GM12878 (cell line): ENCODE measurements at regions not wholly inside any gene's neighbourhood (a gene's known extent, or its start where the extent isn't known, plus 50 kb on each side); places are given as distances from the start of the nearest gene placed in this dataset.

Experiments
- ATAC-seq: fragments of 200-7000 bp; cut with Tn5 transposase; 3 replicates; pipeline ENCODE4 v1.9.1; 2020; ENCODE audit warnings: mild to moderate bottlenecking, moderate library complexity
- BruUV-seq: library from RNA; stranded (reverse); fragments of 400-500 nt; replicated peaks from 2 replicates; lab custom pipeline; 2021; lab: Mats Ljungman, UMichigan
- CTCF ChIA-PET: fragments of 300-600 bp; sonication (Branson Sonifier 250); formaldehyde crosslinking; extraction: SDS; loops from one replicate; lab custom pipeline; 2021; ENCODE audit warnings: inconsistent platforms; lab: Yijun Ruan, JAX
- POLR2A ChIA-PET: fragments of 350-600 bp; formaldehyde crosslinking; extraction: SDS; loops from one replicate; lab custom pipeline; 2021; ENCODE audit warnings: inconsistent platforms; lab: Charles Lee
- RAD21 ChIA-PET: fragments of 300-600 bp; sonication (Branson Sonifier 250); formaldehyde crosslinking; loops from one replicate; lab custom pipeline; 2023; ENCODE audit warnings: antibody characterized with exemption; ENCODE audit not compliant: unreplicated experiment; lab: Charles Lee
- SMC1A ChIA-PET: fragments of 300-600 bp; sonication (Branson Sonifier 250); formaldehyde crosslinking; loops from one replicate; lab custom pipeline; 2023; ENCODE audit not compliant: unreplicated experiment, uncharacterized antibody; lab: Charles Lee
- DNase-seq: peaks from one replicate; pipeline ENCODE4 v3.0.0-alpha.2; 2011; ENCODE audit warnings: low read depth, low spot score
- FAIRE-seq: peaks from 3 replicates; lab custom pipeline; 2011; peaks lifted over from hg19 to GRCh38; lab: Jason Lieb, UNC
- H2AFZ ChIP-seq: 2 replicates; pipeline ENCODE4 v1.6.0; 2011; ENCODE audit warnings: low read depth, low read length, control low read depth; ENCODE audit not compliant: control insufficient read depth
- H3K27ac ChIP-seq: 2 replicates; pipeline ENCODE4 v1.5.1; 2011; ENCODE audit warnings: control low read depth; ENCODE audit not compliant: control insufficient read depth, insufficient read depth
- H3K27me3 ChIP-seq, 2 experiments: replicated peaks in 1 of 2; 2 replicates each; pipeline versions ENCODE4 v1.6.0 to v1.6.1; 2011; ENCODE audit warnings: low read length in 1 of 2; ENCODE audit not compliant: control insufficient read depth in 2 of 2, insufficient read depth in 2 of 2
- H3K36me3 ChIP-seq, 2 experiments: 2 replicates each; pipeline ENCODE4 v1.5.1; 2011; ENCODE audit warnings: low read length in 1 of 2; ENCODE audit not compliant: control insufficient read depth in 2 of 2, insufficient read depth in 2 of 2
- H3K4me1 ChIP-seq: 2 replicates; pipeline ENCODE4 v1.6.1; 2011; ENCODE audit warnings: mild to moderate bottlenecking, low read length, moderate library complexity, mixed read lengths; ENCODE audit not compliant: control insufficient read depth, insufficient read depth
- H3K4me2 ChIP-seq: 2 replicates; pipeline ENCODE4 v1.6.0; 2011; ENCODE audit warnings: control low read depth; ENCODE audit not compliant: control insufficient read depth, insufficient read depth
- H3K4me3 ChIP-seq: fragments of 200-600 bp; sonication (generic); 2 replicates; pipeline ENCODE4 v1.5.1; 2016
- H3K79me2 ChIP-seq: 2 replicates; pipeline ENCODE4 v1.6.0; 2011; ENCODE audit warnings: low read length; ENCODE audit not compliant: control insufficient read depth, insufficient read depth
- H3K9ac ChIP-seq: 2 replicates; pipeline ENCODE4 v1.8.0; 2011; ENCODE audit warnings: low read length, control low read depth, mixed read lengths; ENCODE audit not compliant: control insufficient read depth, insufficient read depth
- H3K9me3 ChIP-seq: replicated peaks from 3 replicates; pipeline ENCODE4 v1.5.1; 2011; ENCODE audit warnings: mild to moderate bottlenecking, low read length; ENCODE audit not compliant: control insufficient read depth, insufficient read depth
- H4K20me1 ChIP-seq: 2 replicates; pipeline ENCODE4 v1.6.0; 2011; ENCODE audit not compliant: control insufficient read depth, insufficient read depth
- CHD1 ChIP-seq: IDR thresholded peaks from 2 replicates; pipeline ENCODE4 v1.6.1; 2012; ENCODE audit warnings: low read depth, low read length, improper control_type of control experiment
- CREM ChIP-seq: IDR thresholded peaks from 2 replicates; pipeline ENCODE4 v1.6.1; 2014; ENCODE audit warnings: antibody characterized with exemption, low read depth
- EP300 ChIP-seq, 2 experiments: fragments of 150-350 bp in 1 of 2; IDR thresholded peaks; 2 replicates each; pipeline ENCODE4 v1.6.1; 2011 to 2012; ENCODE audit warnings: low read depth in 2 of 2, low read length in 2 of 2, borderline replicate concordance in 1 of 2, improper control_type of control experiment in 1 of 2, inconsistent platforms in 1 of 2; ENCODE audit not compliant: control insufficient read depth in 1 of 2
- HDAC6 ChIP-seq: fragments of 200-600 bp; sonication (generic); IDR thresholded peaks from one replicate; pipeline ENCODE4 v1.8.0; 2017; ENCODE audit warnings: antibody characterized with exemption; ENCODE audit not compliant: unreplicated experiment
- PAX8 ChIP-seq: fragments of 450-650 bp; IDR thresholded peaks from 2 replicates; pipeline ENCODE4 v1.6.1; 2017; ENCODE audit warnings: mild to moderate bottlenecking, moderate library complexity
- RCOR1 ChIP-seq: conservative IDR thresholded peaks from 2 replicates; pipeline ENCODE4 v1.6.1; 2012; ENCODE audit warnings: low read depth, low read length, improper control_type of control experiment
- TBL1XR1 ChIP-seq: IDR thresholded peaks from 2 replicates; pipeline ENCODE4 v1.6.1; 2012; ENCODE audit warnings: low read depth, low read length, improper control_type of control experiment
- TCF12 ChIP-seq: IDR thresholded peaks from 2 replicates; pipeline ENCODE4 v1.6.1; 2011; ENCODE audit warnings: low read depth, mild to moderate bottlenecking, low read length
- YBX1 ChIP-seq: fragments of 450-650 bp; IDR thresholded peaks from 2 replicates; pipeline ENCODE4 v1.6.1; 2016; ENCODE audit warnings: antibody characterized with exemption
- ZNF207 ChIP-seq: fragments of 450-650 bp; IDR thresholded peaks from 2 replicates; pipeline ENCODE4 v1.6.1; 2014; ENCODE audit warnings: antibody characterized with exemption, mild to moderate bottlenecking, borderline replicate concordance
- WGBS: methylation state at CpG from one replicate; pipeline ENCODE4 v1.1.6; 2016; ENCODE audit warnings: low lambda C conversion rate; ENCODE audit not compliant: insufficient replicate concordance, insufficient coverage; ENCODE audit errors: missing lambda C conversion rate; 5-methylcytosine and 5-hydroxymethylcytosine counted together
- in situ Hi-C: fragments of 300-500 bp; cut with MboI; formaldehyde crosslinking; loops from 9 replicates; pipeline ENCODE4 v1.14.3; 2018; ENCODE audit warnings: mixed read lengths
- intact Hi-C: fragments of 100-400 bp; cut with micrococcal nuclease; formaldehyde crosslinking; loops from one replicate; pipeline ENCODE4 v1.14.2; 2022; ENCODE audit not compliant: unreplicated experiment
- TF ChIP-seq, protein P1 (sequence below): IDR thresholded peaks from 2 replicates; pipeline ENCODE4 v1.6.1; 2011; ENCODE audit warnings: borderline replicate concordance, low read depth, mild to moderate bottlenecking, moderate library complexity, mixed read lengths, low read length; ENCODE audit not compliant: insufficient read depth; ENCODE audit errors: extremely low read length
- TF ChIP-seq, protein P2 (sequence below): fragments of 150-350 bp; IDR thresholded peaks from 2 replicates; pipeline ENCODE4 v1.6.1; 2016; ENCODE audit warnings: low read depth, low read length
- TF ChIP-seq, protein P3 (sequence below): fragments of 450-650 bp; IDR thresholded peaks from 2 replicates; pipeline ENCODE4 v1.6.1; 2016; ENCODE audit warnings: mild to moderate bottlenecking

DNA sequence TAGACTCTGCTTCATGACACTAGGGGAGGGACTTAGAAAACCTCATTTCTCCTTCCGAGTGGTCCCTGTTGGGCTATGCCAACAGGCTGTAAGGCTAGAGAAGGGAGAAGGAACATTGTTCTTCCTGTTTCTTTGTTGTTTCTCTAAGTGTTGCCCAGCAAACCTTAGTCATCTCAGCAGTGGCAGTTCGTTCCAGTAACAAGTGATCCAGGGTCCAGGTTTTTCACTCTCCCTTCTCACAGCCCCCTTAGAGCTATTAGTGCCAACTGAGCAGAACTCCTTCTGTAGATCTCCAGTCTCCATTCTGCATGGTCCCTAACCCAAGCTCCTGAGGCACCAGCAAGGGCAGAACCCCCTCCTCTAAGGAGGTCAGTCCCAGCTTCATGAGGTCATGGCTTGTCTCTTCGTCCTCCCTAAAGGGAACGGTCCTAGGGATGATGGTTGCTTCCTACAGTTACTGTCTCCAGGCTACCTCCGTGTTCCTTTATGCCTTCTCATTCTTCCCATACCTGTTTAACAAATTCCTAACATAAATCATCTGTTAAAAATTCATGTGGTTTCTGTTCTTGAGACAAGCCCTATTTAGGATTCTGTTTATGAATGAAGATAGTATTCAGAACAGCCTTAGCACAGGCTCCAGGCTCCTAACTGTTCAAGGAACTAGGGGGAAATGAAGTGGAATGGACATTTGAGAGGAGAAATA, 168.6 kb upstream of the UBASH3B start:
- Histone ChIP-seq H3K9me3 (no peaks in the 10 kb centered on the region), H3K4me3 (no peak overlapping the region), H4K20me1 (no peaks in the 10 kb centered on the region), H3K4me1 (no peaks in the 10 kb centered on the region), H2AFZ (no peak overlapping the region), H3K27me3 (peaks cover 0 to 4% of the 10 kb centered on the region in 2 experiments; a peak in 1 of 4 replicates), H3K9ac (no peak overlapping the region), H3K4me2 (no peak overlapping the region), H3K79me2 (no peaks in the 10 kb centered on the region)
- POLR2A ChIA-PET, result no interaction called here
- intact Hi-C loops, result no loop called here
- CTCF ChIA-PET, result interaction anchor here (0.5 to 1.0 kb wide), 3 partner anchors 378 to 983 kb away, joined by 3 read pairs; no protein-coding TSS in a partner anchor
- in situ Hi-C loops, result no loop called here
- SMC1A ChIA-PET, result no interaction called here
- FAIRE-seq (no peak), DNase-seq (no peak), ATAC-seq (no peak)
- RAD21 ChIA-PET, result no interaction called here
- WGBS, result 27% methylated on average over 5 of the region's 5 CpGs
- TF ChIP-seq, protein P1, sequence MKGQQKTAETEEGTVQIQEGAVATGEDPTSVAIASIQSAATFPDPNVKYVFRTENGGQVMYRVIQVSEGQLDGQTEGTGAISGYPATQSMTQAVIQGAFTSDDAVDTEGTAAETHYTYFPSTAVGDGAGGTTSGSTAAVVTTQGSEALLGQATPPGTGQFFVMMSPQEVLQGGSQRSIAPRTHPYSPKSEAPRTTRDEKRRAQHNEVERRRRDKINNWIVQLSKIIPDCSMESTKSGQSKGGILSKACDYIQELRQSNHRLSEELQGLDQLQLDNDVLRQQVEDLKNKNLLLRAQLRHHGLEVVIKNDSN, result no peak
- TF ChIP-seq TCF12 (no peak), HDAC6 (no peak), CHD1 (no peak), EP300 (IDR thresholded peaks at IDR 0.05; ENCODE audit: borderline replicate concordance in 1 of 2, control insufficient read depth in 1 of 2, low read depth in 2 of 2, low read length in 2 of 2) (no peak), YBX1 (no peak), ZNF207 (no peak), RCOR1 (no peak), PAX8 (no peak), CREM (no peak), TBL1XR1 (no peak)
- TF ChIP-seq, protein P2, sequence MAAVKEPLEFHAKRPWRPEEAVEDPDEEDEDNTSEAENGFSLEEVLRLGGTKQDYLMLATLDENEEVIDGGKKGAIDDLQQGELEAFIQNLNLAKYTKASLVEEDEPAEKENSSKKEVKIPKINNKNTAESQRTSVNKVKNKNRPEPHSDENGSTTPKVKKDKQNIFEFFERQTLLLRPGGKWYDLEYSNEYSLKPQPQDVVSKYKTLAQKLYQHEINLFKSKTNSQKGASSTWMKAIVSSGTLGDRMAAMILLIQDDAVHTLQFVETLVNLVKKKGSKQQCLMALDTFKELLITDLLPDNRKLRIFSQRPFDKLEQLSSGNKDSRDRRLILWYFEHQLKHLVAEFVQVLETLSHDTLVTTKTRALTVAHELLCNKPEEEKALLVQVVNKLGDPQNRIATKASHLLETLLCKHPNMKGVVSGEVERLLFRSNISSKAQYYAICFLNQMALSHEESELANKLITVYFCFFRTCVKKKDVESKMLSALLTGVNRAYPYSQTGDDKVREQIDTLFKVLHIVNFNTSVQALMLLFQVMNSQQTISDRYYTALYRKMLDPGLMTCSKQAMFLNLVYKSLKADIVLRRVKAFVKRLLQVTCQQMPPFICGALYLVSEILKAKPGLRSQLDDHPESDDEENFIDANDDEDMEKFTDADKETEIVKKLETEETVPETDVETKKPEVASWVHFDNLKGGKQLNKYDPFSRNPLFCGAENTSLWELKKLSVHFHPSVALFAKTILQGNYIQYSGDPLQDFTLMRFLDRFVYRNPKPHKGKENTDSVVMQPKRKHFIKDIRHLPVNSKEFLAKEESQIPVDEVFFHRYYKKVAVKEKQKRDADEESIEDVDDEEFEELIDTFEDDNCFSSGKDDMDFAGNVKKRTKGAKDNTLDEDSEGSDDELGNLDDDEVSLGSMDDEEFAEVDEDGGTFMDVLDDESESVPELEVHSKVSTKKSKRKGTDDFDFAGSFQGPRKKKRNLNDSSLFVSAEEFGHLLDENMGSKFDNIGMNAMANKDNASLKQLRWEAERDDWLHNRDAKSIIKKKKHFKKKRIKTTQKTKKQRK, result no peak
- TF ChIP-seq, protein P3, sequence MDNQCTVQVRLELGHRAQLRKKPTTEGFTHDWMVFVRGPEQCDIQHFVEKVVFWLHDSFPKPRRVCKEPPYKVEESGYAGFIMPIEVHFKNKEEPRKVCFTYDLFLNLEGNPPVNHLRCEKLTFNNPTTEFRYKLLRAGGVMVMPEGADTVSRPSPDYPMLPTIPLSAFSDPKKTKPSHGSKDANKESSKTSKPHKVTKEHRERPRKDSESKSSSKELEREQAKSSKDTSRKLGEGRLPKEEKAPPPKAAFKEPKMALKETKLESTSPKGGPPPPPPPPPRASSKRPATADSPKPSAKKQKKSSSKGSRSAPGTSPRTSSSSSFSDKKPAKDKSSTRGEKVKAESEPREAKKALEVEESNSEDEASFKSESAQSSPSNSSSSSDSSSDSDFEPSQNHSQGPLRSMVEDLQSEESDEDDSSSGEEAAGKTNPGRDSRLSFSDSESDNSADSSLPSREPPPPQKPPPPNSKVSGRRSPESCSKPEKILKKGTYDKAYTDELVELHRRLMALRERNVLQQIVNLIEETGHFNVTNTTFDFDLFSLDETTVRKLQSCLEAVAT, result no peak
- TF ChIP-seq, all 136 proteins: peak for 0
- BruUV-seq, result no TSS peak
- H3K27ac ChIP-seq, result no peak overlapping the region
- H3K36me3 ChIP-seq, result no peaks in the 10 kb centered on the region
